GM21367 (cell line): ENCODE measurements at regions not wholly inside any gene's neighbourhood (a gene's known extent, or its start where the extent isn't known, plus 50 kb on each side); places are given as distances from the start of the nearest gene placed in this dataset.

ENCODE experiments used
- ATAC-seq: cut with Tn5 transposase; IDR thresholded peaks from one replicate; pipeline ENCODE4 v1.9.1; 2021; ENCODE audit not compliant: unreplicated experiment

GRCh38 chr15:66941791-66942190, 123.6 kb upstream of the SMAD3 start:
- ATAC-seq: no peak

- ATAC-seq: no peak
These were observed 122.6 kb upstream of the SMAD3 start for GRCh38 chr15:66942649-66943390.

- no peak for ATAC-seq
These were observed 121.8 kb upstream of the SMAD3 start for GRCh38 chr15:66943456-66944095.

GRCh38 chr15:66944121-66944520, 121.3 kb upstream of the SMAD3 start:
- no peak for ATAC-seq

- ATAC-seq: no peak
These were observed 120.1 kb upstream of the SMAD3 start for GRCh38 chr15:66945286-66945685.

- no peak for ATAC-seq
These were observed 119.6 kb upstream of the SMAD3 start for GRCh38 chr15:66945842-66946241.

- no peak for ATAC-seq
These were observed 118.7 kb upstream of the SMAD3 start for GRCh38 chr15:66946578-66947164.

- no peak for ATAC-seq
These were observed 117.9 kb upstream of the SMAD3 start for GRCh38 chr15:66947471-66947870.

GRCh38 chr15:66948294-66948693, 117.1 kb upstream of the SMAD3 start:
- no peak for ATAC-seq

GRCh38 chr15:66950114-66950513, 115.3 kb upstream of the SMAD3 start:
- ATAC-seq: no peak

GRCh38 chr15:66951531-66952320, 113.7 kb upstream of the SMAD3 start:
- no peak for ATAC-seq

GRCh38 chr15:66952756-66953522, 112.5 kb upstream of the SMAD3 start:
- ATAC-seq: no peak

GRCh38 chr15:66953523-66954229, 111.7 kb upstream of the SMAD3 start:
- ATAC-seq: no peak

GRCh38 chr15:66954601-66955000, 110.8 kb upstream of the SMAD3 start:
- ATAC-seq: no peak

- ATAC-seq: no peak
These were observed 110.3 kb upstream of the SMAD3 start for GRCh38 chr15:66955001-66955516.

- no peak for ATAC-seq
These were observed 109.4 kb upstream of the SMAD3 start for GRCh38 chr15:66955871-66956585.

GRCh38 chr15:66956672-66957430, 108.6 kb upstream of the SMAD3 start:
- no peak for ATAC-seq

- ATAC-seq: no peak
These were observed 108.0 kb upstream of the SMAD3 start for GRCh38 chr15:66957431-66957720.

GRCh38 chr15:66959066-66959465, 106.3 kb upstream of the SMAD3 start:
- no peak for ATAC-seq
